ENCODE measurements at regions not wholly inside any gene's neighbourhood (a gene's known extent, or its start where the extent isn't known, plus 50 kb on each side); places are given as distances from the start of the nearest gene placed in this dataset.

- Histone ChIP-seq H3K4me3 (ENCODE audit: severe bottlenecking) (no peak overlapping the region), H3K9me3 (ENCODE audit: severe bottlenecking) (no peaks in the 10 kb centered on the region), H3K36me3 (ENCODE audit: low read depth) (no peaks in the 10 kb centered on the region), H3K27me3 (ENCODE audit: insufficient read depth, poor library complexity, severe bottlenecking) (no peaks in the 10 kb centered on the region), H3K27ac (ENCODE audit: poor library complexity, severe bottlenecking) (no peak overlapping the region), H3K4me1 (ENCODE audit: insufficient read depth, poor library complexity, severe bottlenecking) (no peaks in the 10 kb centered on the region)
- TF ChIP-seq CTCF (IDR thresholded peaks at IDR 0.05; ENCODE audit: poor library complexity, severe bottlenecking), result no peak
- no peak for ATAC-seq (ENCODE audit: low read depth)
- DNase-seq (ENCODE audit: low spot score), result no peak
Measured at GRCh38 chr3:182198345-182198744, 486.6 kb downstream of the SOX2 start.

- H3K27ac ChIP-seq (ENCODE audit: poor library complexity, severe bottlenecking), result no peak overlapping the region
- H3K27me3 ChIP-seq (ENCODE audit: insufficient read depth, poor library complexity, severe bottlenecking), result no peaks in the 10 kb centered on the region
- H3K9me3 ChIP-seq (ENCODE audit: severe bottlenecking), result no peaks in the 10 kb centered on the region
- ATAC-seq (ENCODE audit: low read depth) (no peak), DNase-seq (ENCODE audit: low spot score) (no peak)
- no peak for TF ChIP-seq CTCF (IDR thresholded peaks at IDR 0.05; ENCODE audit: poor library complexity, severe bottlenecking)
- no peak overlapping the region for H3K4me3 ChIP-seq (ENCODE audit: severe bottlenecking)
- no peaks in the 10 kb centered on the region for H3K4me1 ChIP-seq (ENCODE audit: insufficient read depth, poor library complexity, severe bottlenecking)
- H3K36me3 ChIP-seq (ENCODE audit: low read depth), result no peaks in the 10 kb centered on the region
Measured at GRCh38 chr3:182201456-182202168, 489.9 kb downstream of the SOX2 start.

GRCh38 chr3:182212479-182213076, 500.9 kb downstream of the SOX2 start:
- Histone ChIP-seq H3K4me3 (ENCODE audit: severe bottlenecking) (no peak overlapping the region), H3K27ac (ENCODE audit: poor library complexity, severe bottlenecking) (peak overlapping the region; percentile 48), H3K27me3 (ENCODE audit: insufficient read depth, poor library complexity, severe bottlenecking) (no peaks in the 10 kb centered on the region)

GRCh38 chr3:182214416-182214815, 502.7 kb downstream of the SOX2 start:
- TF ChIP-seq CTCF (IDR thresholded peaks at IDR 0.05; ENCODE audit: poor library complexity, severe bottlenecking), result no peak
- DNase-seq (ENCODE audit: low spot score), result no peak
- Histone ChIP-seq H3K27ac (ENCODE audit: poor library complexity, severe bottlenecking) (no peak overlapping the region), H3K9me3 (ENCODE audit: severe bottlenecking) (no peaks in the 10 kb centered on the region), H3K36me3 (ENCODE audit: low read depth) (no peaks in the 10 kb centered on the region), H3K27me3 (ENCODE audit: insufficient read depth, poor library complexity, severe bottlenecking) (no peaks in the 10 kb centered on the region), H3K4me1 (ENCODE audit: insufficient read depth, poor library complexity, severe bottlenecking) (peaks cover 16% of the 10 kb centered on the region), H3K4me3 (ENCODE audit: severe bottlenecking) (no peak overlapping the region)
- no peak for ATAC-seq (ENCODE audit: low read depth)

More at GRCh38 chr3:182212479-182213076, 500.9 kb downstream of the SOX2 start:
- H3K4me1 ChIP-seq (ENCODE audit: insufficient read depth, poor library complexity, severe bottlenecking), result peaks cover 16% of the 10 kb centered on the region
- TF ChIP-seq CTCF (IDR thresholded peaks at IDR 0.05; ENCODE audit: poor library complexity, severe bottlenecking), result no peak
- ATAC-seq (ENCODE audit: low read depth), result peak; percentile 91
- no peaks in the 10 kb centered on the region for H3K9me3 ChIP-seq (ENCODE audit: severe bottlenecking)
- peak; percentile 95 for DNase-seq (ENCODE audit: low spot score)
- H3K36me3 ChIP-seq (ENCODE audit: low read depth), result no peaks in the 10 kb centered on the region

- Histone ChIP-seq H3K4me1 (ENCODE audit: insufficient read depth, poor library complexity, severe bottlenecking) (peaks cover 16% of the 10 kb centered on the region), H3K36me3 (ENCODE audit: low read depth) (no peaks in the 10 kb centered on the region), H3K27me3 (ENCODE audit: insufficient read depth, poor library complexity, severe bottlenecking) (no peaks in the 10 kb centered on the region), H3K27ac (ENCODE audit: poor library complexity, severe bottlenecking) (no peak overlapping the region), H3K9me3 (ENCODE audit: severe bottlenecking) (no peaks in the 10 kb centered on the region), H3K4me3 (ENCODE audit: severe bottlenecking) (no peak overlapping the region)
- DNase-seq (ENCODE audit: low spot score) (no peak), ATAC-seq (ENCODE audit: low read depth) (no peak)
- no peak for TF ChIP-seq CTCF (IDR thresholded peaks at IDR 0.05; ENCODE audit: poor library complexity, severe bottlenecking)
Measured at GRCh38 chr3:182215881-182216280, 504.2 kb downstream of the SOX2 start.

All from RWPE2 (cell line).